GM18517 (cell line): ENCODE measurements at regions not wholly inside any gene's neighbourhood (a gene's known extent, or its start where the extent isn't known, plus 50 kb on each side); places are given as distances from the start of the nearest gene placed in this dataset.

Source experiments
- ATAC-seq: cut with Tn5 transposase; IDR thresholded peaks from one replicate; pipeline ENCODE4 v1.9.1; 2021; ENCODE audit warnings: mild to moderate bottlenecking, moderate library complexity; ENCODE audit not compliant: unreplicated experiment

- ATAC-seq, result no peak
These were observed 95.1 kb downstream of the FASLG start for GRCh38 chr1:172753964-172754363.

- ATAC-seq, result no peak
These were observed 95.7 kb downstream of the FASLG start for GRCh38 chr1:172754609-172755008.

GRCh38 chr1:172755099-172755498 lies 96.2 kb downstream of the FASLG start:
- ATAC-seq, result no peak

GRCh38 chr1:172756024-172756423 lies 97.1 kb downstream of the FASLG start:
- ATAC-seq, result no peak

GRCh38 chr1:172758259-172758658 lies 99.4 kb downstream of the FASLG start:
- ATAC-seq, result no peak

GRCh38 chr1:172760121-172760520 lies 101.2 kb downstream of the FASLG start:
- no peak for ATAC-seq

GRCh38 chr1:172761581-172762486 lies 102.9 kb downstream of the FASLG start:
- no peak for ATAC-seq

- no peak for ATAC-seq
These were observed 104.2 kb downstream of the FASLG start for GRCh38 chr1:172763057-172763456.

GRCh38 chr1:172764378-172764777 lies 105.5 kb downstream of the FASLG start:
- no peak for ATAC-seq

GRCh38 chr1:172766462-172766861 lies 107.6 kb downstream of the FASLG start:
- ATAC-seq, result no peak

- no peak for ATAC-seq
These were observed 111.2 kb downstream of the FASLG start for GRCh38 chr1:172770071-172770470.

- ATAC-seq, result no peak
These were observed 115.7 kb downstream of the FASLG start for GRCh38 chr1:172774561-172774960.

GRCh38 chr1:172775606-172776005 lies 116.7 kb downstream of the FASLG start:
- no peak for ATAC-seq

- no peak for ATAC-seq
These were observed 117.2 kb downstream of the FASLG start for GRCh38 chr1:172776071-172776470.

GRCh38 chr1:172777767-172778166 lies 118.9 kb downstream of the FASLG start:
- no peak for ATAC-seq

GRCh38 chr1:172778456-172779455 lies 119.9 kb downstream of the FASLG start:
- peak; percentile 67 for ATAC-seq

- no peak for ATAC-seq
These were observed 120.6 kb downstream of the FASLG start for GRCh38 chr1:172779491-172779890.

GRCh38 chr1:172781513-172782140 lies 122.7 kb downstream of the FASLG start:
- ATAC-seq, result peak; percentile 61

GRCh38 chr1:172789840-172790239 lies 130.9 kb downstream of the FASLG start:
- ATAC-seq, result no peak

GRCh38 chr1:172790245-172790644 lies 131.3 kb downstream of the FASLG start:
- ATAC-seq, result no peak

- ATAC-seq, result no peak
These were observed 134.9 kb downstream of the FASLG start for GRCh38 chr1:172793823-172794222.
